ENCODE measurements at regions not wholly inside any gene's neighbourhood (a gene's known extent, or its start where the extent isn't known, plus 50 kb on each side); places are given as distances from the start of the nearest gene placed in this dataset.

- Mint-ChIP-seq H3K4me1 (no peaks in the 10 kb centered on the region), H3K27me3 (ENCODE audit: low read depth in 3 of 3) (peaks cover 0 to 2% (median 0%) of the 10 kb centered on the region in 3 donors), H3K36me3 (no peaks in the 10 kb centered on the region), H3K9me3 (peaks cover 2 to 25% (median 8%) of the 10 kb centered on the region in 6 donors), H3K4me3 (no peak overlapping the region), H3K27ac (no peak overlapping the region)
- DNase-seq: no peak
Measured at GRCh38 chr4:181249031-181249430, 994.2 kb upstream of the TENM3 start.

- Mint-ChIP-seq H3K27me3 (ENCODE audit: low read depth in 3 of 3) (peaks cover 0 to 4% (median 3%) of the 10 kb centered on the region in 3 donors), H3K36me3 (no peaks in the 10 kb centered on the region), H3K27ac (no peak overlapping the region), H3K4me1 (no peaks in the 10 kb centered on the region), H3K9me3 (peaks cover 1 to 42% (median 12%) of the 10 kb centered on the region in 6 donors), H3K4me3 (no peak overlapping the region)
- no peak for DNase-seq
Measured at GRCh38 chr4:181254771-181255170, 988.4 kb upstream of the TENM3 start.

GRCh38 chr4:181258569-181258968 is 984.6 kb upstream of the TENM3 start:
- no peaks in the 10 kb centered on the region for H3K4me1 Mint-ChIP-seq
- H3K27ac Mint-ChIP-seq: no peak overlapping the region
- H3K36me3 Mint-ChIP-seq: no peaks in the 10 kb centered on the region
- peaks cover 0 to 3% (median 2%) of the 10 kb centered on the region in 3 donors for H3K27me3 Mint-ChIP-seq (ENCODE audit: low read depth in 3 of 3)
- peaks cover 0 to 35% (median 10%) of the 10 kb centered on the region in 6 donors for H3K9me3 Mint-ChIP-seq
- no peak overlapping the region for H3K4me3 Mint-ChIP-seq
- DNase-seq: no peak

GRCh38 chr4:181259081-181259709 is 984.0 kb upstream of the TENM3 start:
- no peak for DNase-seq
- Mint-ChIP-seq H3K4me3 (no peak overlapping the region), H3K9me3 (peaks cover 0 to 35% (median 9%) of the 10 kb centered on the region in 6 donors), H3K27me3 (ENCODE audit: low read depth in 3 of 3) (peaks cover 0 to 3% (median 2%) of the 10 kb centered on the region in 3 donors), H3K36me3 (no peaks in the 10 kb centered on the region), H3K4me1 (no peaks in the 10 kb centered on the region), H3K27ac (no peak overlapping the region)

- no peaks in the 10 kb centered on the region for H3K36me3 Mint-ChIP-seq
- H3K27ac Mint-ChIP-seq: no peak overlapping the region
- no peak overlapping the region for H3K4me3 Mint-ChIP-seq
- DNase-seq: no peak
- no peaks in the 10 kb centered on the region for H3K4me1 Mint-ChIP-seq
- peaks cover 0 to 34% (median 8%) of the 10 kb centered on the region in 6 donors for H3K9me3 Mint-ChIP-seq
- peaks cover 0 to 3% (median 2%) of the 10 kb centered on the region in 3 donors for H3K27me3 Mint-ChIP-seq (ENCODE audit: low read depth in 3 of 3)
Measured at GRCh38 chr4:181261279-181261678, 981.9 kb upstream of the TENM3 start.

- Mint-ChIP-seq H3K27ac (no peak overlapping the region), H3K9me3 (peaks cover 0 to 11% (median 2%) of the 10 kb centered on the region in 6 donors), H3K36me3 (no peaks in the 10 kb centered on the region), H3K4me1 (no peaks in the 10 kb centered on the region), H3K4me3 (no peak overlapping the region), H3K27me3 (ENCODE audit: low read depth in 3 of 3) (no peaks in the 10 kb centered on the region)
- no peak for DNase-seq
Measured at GRCh38 chr4:181264893-181265292, 978.3 kb upstream of the TENM3 start.

GRCh38 chr4:181265370-181265769 is 977.8 kb upstream of the TENM3 start:
- no peaks in the 10 kb centered on the region for H3K4me1 Mint-ChIP-seq
- DNase-seq: no peak
- peaks cover 0 to 10% (median under 1%) of the 10 kb centered on the region in 6 donors for H3K9me3 Mint-ChIP-seq
- H3K27me3 Mint-ChIP-seq (ENCODE audit: low read depth in 3 of 3): no peaks in the 10 kb centered on the region
- H3K27ac Mint-ChIP-seq: no peak overlapping the region
- no peak overlapping the region for H3K4me3 Mint-ChIP-seq
- no peaks in the 10 kb centered on the region for H3K36me3 Mint-ChIP-seq

- no peaks in the 10 kb centered on the region for H3K4me1 Mint-ChIP-seq
- no peak overlapping the region for H3K4me3 Mint-ChIP-seq
- H3K9me3 Mint-ChIP-seq: peaks cover 0 to 17% (median 6%) of the 10 kb centered on the region in 6 donors
- no peak overlapping the region for H3K27ac Mint-ChIP-seq
- no peaks in the 10 kb centered on the region for H3K36me3 Mint-ChIP-seq
- H3K27me3 Mint-ChIP-seq (ENCODE audit: low read depth in 3 of 3): no peaks in the 10 kb centered on the region
- DNase-seq: no peak
Measured at GRCh38 chr4:181271116-181271640, 972.0 kb upstream of the TENM3 start.

- Mint-ChIP-seq H3K9me3 (peaks cover 0 to 23% (median 9%) of the 10 kb centered on the region in 6 donors), H3K4me3 (no peak overlapping the region), H3K27me3 (ENCODE audit: low read depth in 3 of 3) (no peaks in the 10 kb centered on the region), H3K36me3 (no peaks in the 10 kb centered on the region), H3K27ac (no peak overlapping the region), H3K4me1 (no peaks in the 10 kb centered on the region)
- no peak for DNase-seq
Measured at GRCh38 chr4:181272422-181272821, 970.8 kb upstream of the TENM3 start.

GRCh38 chr4:181278941-181279340 is 964.3 kb upstream of the TENM3 start:
- peaks cover 0 to 25% (median 7%) of the 10 kb centered on the region in 6 donors for H3K9me3 Mint-ChIP-seq
- no peaks in the 10 kb centered on the region for H3K36me3 Mint-ChIP-seq
- no peak overlapping the region for H3K27ac Mint-ChIP-seq

GRCh38 chr4:181281451-181281850 is 961.8 kb upstream of the TENM3 start:
- no peak overlapping the region for H3K27ac Mint-ChIP-seq
- H3K27me3 Mint-ChIP-seq (ENCODE audit: low read depth in 3 of 3): no peaks in the 10 kb centered on the region
- H3K4me3 Mint-ChIP-seq: no peak overlapping the region
- peaks cover 0 to 36% (median 15%) of the 10 kb centered on the region in 6 donors for H3K9me3 Mint-ChIP-seq
- H3K4me1 Mint-ChIP-seq: no peaks in the 10 kb centered on the region
- H3K36me3 Mint-ChIP-seq: no peaks in the 10 kb centered on the region
- DNase-seq: no peak

More at GRCh38 chr4:181278941-181279340, 964.3 kb upstream of the TENM3 start:
- H3K4me3 Mint-ChIP-seq: no peak overlapping the region
- H3K4me1 Mint-ChIP-seq: no peaks in the 10 kb centered on the region
- no peak for DNase-seq
- H3K27me3 Mint-ChIP-seq (ENCODE audit: low read depth in 3 of 3): no peaks in the 10 kb centered on the region

- no peak overlapping the region for H3K27ac Mint-ChIP-seq
- DNase-seq: no peak
- H3K27me3 Mint-ChIP-seq (ENCODE audit: low read depth in 3 of 3): no peaks in the 10 kb centered on the region
- H3K4me3 Mint-ChIP-seq: no peak overlapping the region
- H3K4me1 Mint-ChIP-seq: no peaks in the 10 kb centered on the region
- peaks cover 0 to 30% (median 11%) of the 10 kb centered on the region in 6 donors for H3K9me3 Mint-ChIP-seq
- H3K36me3 Mint-ChIP-seq: no peaks in the 10 kb centered on the region
Measured at GRCh38 chr4:181289198-181289597, 954.0 kb upstream of the TENM3 start.

- DNase-seq: no peak
- H3K27ac Mint-ChIP-seq: no peak overlapping the region
- peaks cover 0 to 2% (median 0%) of the 10 kb centered on the region in 3 donors for H3K27me3 Mint-ChIP-seq (ENCODE audit: low read depth in 3 of 3)
- no peaks in the 10 kb centered on the region for H3K36me3 Mint-ChIP-seq
- peaks cover 0 to 34% (median 4%) of the 10 kb centered on the region in 6 donors for H3K9me3 Mint-ChIP-seq
- H3K4me1 Mint-ChIP-seq: no peaks in the 10 kb centered on the region
- no peak overlapping the region for H3K4me3 Mint-ChIP-seq
Measured at GRCh38 chr4:181291615-181292014, 951.6 kb upstream of the TENM3 start.

- DNase-seq: no peak
- Mint-ChIP-seq H3K4me1 (no peaks in the 10 kb centered on the region), H3K27ac (no peak overlapping the region), H3K27me3 (ENCODE audit: low read depth in 3 of 3) (peaks cover 0 to 2% (median 0%) of the 10 kb centered on the region in 3 donors), H3K36me3 (no peaks in the 10 kb centered on the region), H3K4me3 (no peak overlapping the region), H3K9me3 (peaks cover 0 to 38% (median 9%) of the 10 kb centered on the region in 6 donors)
Measured at GRCh38 chr4:181293014-181293413, 950.2 kb upstream of the TENM3 start.

- H3K27me3 Mint-ChIP-seq (ENCODE audit: low read depth in 3 of 3): peaks cover 0 to 2% (median 0%) of the 10 kb centered on the region in 3 donors
Measured at GRCh38 chr4:181293541-181293940, 949.7 kb upstream of the TENM3 start.

More at GRCh38 chr4:181293541-181293940, 949.7 kb upstream of the TENM3 start:
- DNase-seq: no peak
- H3K4me1 Mint-ChIP-seq: no peaks in the 10 kb centered on the region
- H3K4me3 Mint-ChIP-seq: no peak overlapping the region
- no peak overlapping the region for H3K27ac Mint-ChIP-seq
- H3K36me3 Mint-ChIP-seq: no peaks in the 10 kb centered on the region
- H3K9me3 Mint-ChIP-seq: peaks cover 0 to 34% (median 9%) of the 10 kb centered on the region in 6 donors

Measured in immature natural killer cell (primary cell).